Adrenal gland (tissue), 5 donors: ENCODE measurements at regions not wholly inside any gene's neighbourhood (a gene's known extent, or its start where the extent isn't known, plus 50 kb on each side); places are given as distances from the start of the nearest gene placed in this dataset.

Experiments
- CTCF ChIP-seq, 6 experiments: fragments of 450-650 bp in 4 of 6; fragments of 200-600 bp in 2 of 6; sonication (generic) in 1 of 6; IDR thresholded peaks; 1 replicate in 5 of 6; 2 replicates in 1 of 6; pipeline versions ENCODE4 v1.5.1 to v1.8.0; 2016 to 2021; ENCODE audit warnings: antibody characterized with exemption in 6 of 6, mild to moderate bottlenecking in 2 of 6, moderate library complexity in 1 of 6
- POLR2A ChIP-seq, 2 donors: fragments of 450-650 bp; IDR thresholded peaks; one replicate each; pipeline ENCODE4 v1.6.1; 2017; ENCODE audit warnings: antibody characterized with exemption in 2 of 2, mild to moderate bottlenecking in 2 of 2, moderate library complexity in 1 of 2
- donor health status: DM: no; HTN: no; CAD: no.

- no peak for TF ChIP-seq CTCF (IDR thresholded peaks at IDR 0.05)
- no peak for TF ChIP-seq POLR2A (IDR thresholded peaks at IDR 0.05)
Observed at GRCh38 chr9:79501546-79501945, 70.2 kb upstream of the TLE4 start.
